Adrenal gland (tissue), 5 donors: ENCODE measurements at regions not wholly inside any gene's neighbourhood (a gene's known extent, or its start where the extent isn't known, plus 50 kb on each side); places are given as distances from the start of the nearest gene placed in this dataset.

ENCODE experiments used
- POLR2A ChIP-seq, 2 donors: fragments of 450-650 bp; IDR thresholded peaks; one replicate each; pipeline ENCODE4 v1.6.1; 2017; ENCODE audit warnings: antibody characterized with exemption in 2 of 2, mild to moderate bottlenecking in 2 of 2, moderate library complexity in 1 of 2
- TF ChIP-seq, protein P1 (sequence below), 6 experiments: fragments of 450-650 bp in 4 of 6; fragments of 200-600 bp in 2 of 6; sonication (generic) in 1 of 6; IDR thresholded peaks; 1 replicate in 5 of 6; 2 replicates in 1 of 6; pipeline versions ENCODE4 v1.5.1 to v1.8.0; 2016 to 2021; ENCODE audit warnings: antibody characterized with exemption in 6 of 6, mild to moderate bottlenecking in 2 of 6, moderate library complexity in 1 of 6
- donor health status: DM: no; HTN: no; CAD: no.

- TF ChIP-seq, protein P1, sequence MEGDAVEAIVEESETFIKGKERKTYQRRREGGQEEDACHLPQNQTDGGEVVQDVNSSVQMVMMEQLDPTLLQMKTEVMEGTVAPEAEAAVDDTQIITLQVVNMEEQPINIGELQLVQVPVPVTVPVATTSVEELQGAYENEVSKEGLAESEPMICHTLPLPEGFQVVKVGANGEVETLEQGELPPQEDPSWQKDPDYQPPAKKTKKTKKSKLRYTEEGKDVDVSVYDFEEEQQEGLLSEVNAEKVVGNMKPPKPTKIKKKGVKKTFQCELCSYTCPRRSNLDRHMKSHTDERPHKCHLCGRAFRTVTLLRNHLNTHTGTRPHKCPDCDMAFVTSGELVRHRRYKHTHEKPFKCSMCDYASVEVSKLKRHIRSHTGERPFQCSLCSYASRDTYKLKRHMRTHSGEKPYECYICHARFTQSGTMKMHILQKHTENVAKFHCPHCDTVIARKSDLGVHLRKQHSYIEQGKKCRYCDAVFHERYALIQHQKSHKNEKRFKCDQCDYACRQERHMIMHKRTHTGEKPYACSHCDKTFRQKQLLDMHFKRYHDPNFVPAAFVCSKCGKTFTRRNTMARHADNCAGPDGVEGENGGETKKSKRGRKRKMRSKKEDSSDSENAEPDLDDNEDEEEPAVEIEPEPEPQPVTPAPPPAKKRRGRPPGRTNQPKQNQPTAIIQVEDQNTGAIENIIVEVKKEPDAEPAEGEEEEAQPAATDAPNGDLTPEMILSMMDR (IDR thresholded peaks at IDR 0.05), result no peak
- TF ChIP-seq POLR2A (IDR thresholded peaks at IDR 0.05), result no peak
Measured at GRCh38 chr14:29518335-29518734, 409.3 kb downstream of the PRKD1 start.
